HUDEP-2 (cell line): ENCODE measurements at regions not wholly inside any gene's neighbourhood (a gene's known extent, or its start where the extent isn't known, plus 50 kb on each side); places are given as distances from the start of the nearest gene placed in this dataset.
"Not testable (repeated sequence)": the region's sequence is repeated elsewhere in the genome, so short reads cannot be mapped to it uniquely, and the experiment has no call there.

Source experiments
- DNase-seq, 76 experiments: peaks; one replicate each; lab custom pipeline; 2025; ENCODE audit not compliant: unreplicated experiment in 76 of 76; lab: John Stamatoyannopoulos, UW

GRCh38 chr20:26135325-26136110 is 438.9 kb upstream of the ZNF337 start:
- no peak for DNase-seq

- no peak for DNase-seq
Measured at GRCh38 chr20:26134606-26135005, 438.0 kb upstream of the ZNF337 start.

GRCh38 chr20:26133794-26134193 is 437.1 kb upstream of the ZNF337 start:
- DNase-seq = not testable (repeated sequence)

GRCh38 chr20:26120920-26121319 is 424.3 kb upstream of the ZNF337 start:
- not testable (repeated sequence) for DNase-seq

- not testable (repeated sequence) for DNase-seq
Measured at GRCh38 chr20:26094498-26094897, 397.8 kb upstream of the ZNF337 start.

- DNase-seq = not testable (repeated sequence)
Measured at GRCh38 chr20:26091921-26092320, 395.3 kb upstream of the ZNF337 start.

- not testable (repeated sequence) for DNase-seq
Measured at GRCh38 chr20:26086195-26086594, 389.5 kb upstream of the ZNF337 start.

GRCh38 chr20:26073972-26074371 is 377.3 kb upstream of the ZNF337 start:
- DNase-seq = not testable (repeated sequence)

- DNase-seq = not testable (repeated sequence)
Measured at GRCh38 chr20:26059324-26059723, 362.7 kb upstream of the ZNF337 start.

GRCh38 chr20:26058446-26058845 is 361.8 kb upstream of the ZNF337 start:
- not testable (repeated sequence) for DNase-seq

- DNase-seq = not testable (repeated sequence)
Measured at GRCh38 chr20:26057135-26057752, 360.6 kb upstream of the ZNF337 start.

GRCh38 chr20:26025792-26026191 is 329.1 kb upstream of the ZNF337 start:
- DNase-seq = not testable (repeated sequence)

- not testable (repeated sequence) for DNase-seq
Measured at GRCh38 chr20:26010942-26011276, 314.3 kb upstream of the ZNF337 start.

GRCh38 chr20:26010224-26010941 is 313.7 kb upstream of the ZNF337 start:
- DNase-seq = peak in 23 of 76 experiments; percentile 0 to 45 (median 10)

GRCh38 chr20:26009402-26010223 is 313.0 kb upstream of the ZNF337 start:
- DNase-seq = peak in 73 of 76 experiments; percentile 8 to 82 (median 62)

GRCh38 chr20:26008026-26008425 is 311.4 kb upstream of the ZNF337 start:
- DNase-seq = not testable (repeated sequence)

GRCh38 chr20:26006164-26006563 is 309.5 kb upstream of the ZNF337 start:
- DNase-seq = not testable (repeated sequence)

- not testable (repeated sequence) for DNase-seq
Measured at GRCh38 chr20:26003959-26004358, 307.3 kb upstream of the ZNF337 start.

- DNase-seq = not testable (repeated sequence)
Measured at GRCh38 chr20:25997367-25998038, 300.9 kb upstream of the ZNF337 start.

- no peak for DNase-seq
Measured at GRCh38 chr20:25992146-25992545, 295.5 kb upstream of the ZNF337 start.
